SJSA1 (cell line): ENCODE measurements at regions not wholly inside any gene's neighbourhood (a gene's known extent, or its start where the extent isn't known, plus 50 kb on each side); places are given as distances from the start of the nearest gene placed in this dataset.

ENCODE experiments used
- DNase-seq, 2 experiments: peaks; one replicate each; pipeline ENCODE4 v3.0.0-alpha.2; 2015 to 2020; ENCODE audit warnings: low spot score in 2 of 2, low read depth in 1 of 2
- H3K27ac ChIP-seq: fragments of 250-450 bp; sonication (Bioruptor Pico); 2 replicates; pipeline ENCODE4 v1.5.1; 2020; ENCODE audit warnings: mild to moderate bottlenecking, moderate library complexity
- H3K27me3 ChIP-seq: fragments of 250-450 bp; sonication (Bioruptor Pico); replicated peaks from 2 replicates; pipeline ENCODE4 v1.5.1; 2020; ENCODE audit warnings: mild to moderate bottlenecking, moderate library complexity
- H3K36me3 ChIP-seq: fragments of 250-450 bp; sonication (Bioruptor Pico); 2 replicates; pipeline ENCODE4 v1.5.1; 2020; ENCODE audit warnings: mild to moderate bottlenecking
- H3K4me1 ChIP-seq: fragments of 250-450 bp; sonication (Bioruptor Pico); replicated peaks from 2 replicates; pipeline ENCODE4 v1.6.1; 2021; ENCODE audit warnings: mild to moderate bottlenecking
- H3K4me3 ChIP-seq: fragments of 250-450 bp; sonication (Bioruptor Pico); 2 replicates; pipeline ENCODE4 v1.5.1; 2020; ENCODE audit warnings: mild to moderate bottlenecking
- H3K9me3 ChIP-seq: fragments of 250-450 bp; sonication (Bioruptor Pico); replicated peaks from 2 replicates; pipeline ENCODE4 v1.5.1; 2020; ENCODE audit warnings: mild to moderate bottlenecking

DNA sequence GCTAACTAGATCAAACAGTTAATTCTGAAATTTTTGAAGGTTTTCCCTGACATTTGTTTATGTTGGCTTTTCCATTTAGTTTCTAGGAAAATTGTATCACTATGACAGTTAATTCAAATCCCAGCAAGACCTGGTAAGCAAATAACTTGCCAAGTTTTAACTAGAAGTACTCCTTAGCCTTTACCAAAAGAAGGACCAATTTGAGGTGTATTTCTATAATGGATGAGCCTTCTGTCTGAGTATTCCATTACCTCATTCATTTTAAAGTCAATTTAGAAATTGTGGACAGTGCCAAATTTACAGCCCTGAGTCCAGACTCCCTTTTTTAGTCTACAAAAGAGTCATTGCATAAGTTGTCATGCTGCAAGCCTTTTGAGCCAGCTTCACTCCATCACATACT, 687.6 kb downstream of the CETN3 start:
- Histone ChIP-seq H3K36me3 (no peaks in the 10 kb centered on the region), H3K27ac (no peak overlapping the region), H3K4me1 (no peaks in the 10 kb centered on the region), H3K9me3 (no peaks in the 10 kb centered on the region), H3K27me3 (no peaks in the 10 kb centered on the region), H3K4me3 (no peak overlapping the region)
- DNase-seq = no peak

DNA sequence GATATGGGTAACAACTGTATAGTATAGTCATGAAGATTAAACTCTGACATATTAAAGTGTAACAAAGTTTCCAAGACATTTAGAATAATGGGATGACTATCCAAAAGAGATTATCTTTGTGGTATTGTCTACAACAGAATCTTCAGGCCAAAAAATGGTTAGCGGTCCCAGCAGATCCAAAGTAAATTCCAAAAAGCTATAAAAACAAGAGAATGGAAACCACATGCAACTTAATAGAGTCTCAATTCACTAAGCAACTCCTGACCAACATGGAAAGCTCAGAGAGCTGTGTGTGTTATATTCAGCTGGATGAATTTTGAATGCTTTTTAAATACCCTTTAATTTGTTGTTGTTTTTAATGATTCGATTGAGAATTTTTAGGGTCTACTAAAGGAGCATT, 688.2 kb downstream of the CETN3 start:
- Histone ChIP-seq H3K9me3 (no peaks in the 10 kb centered on the region), H3K27me3 (no peaks in the 10 kb centered on the region), H3K27ac (no peak overlapping the region), H3K4me3 (no peak overlapping the region), H3K4me1 (no peaks in the 10 kb centered on the region), H3K36me3 (no peaks in the 10 kb centered on the region)
- no peak for DNase-seq

DNA sequence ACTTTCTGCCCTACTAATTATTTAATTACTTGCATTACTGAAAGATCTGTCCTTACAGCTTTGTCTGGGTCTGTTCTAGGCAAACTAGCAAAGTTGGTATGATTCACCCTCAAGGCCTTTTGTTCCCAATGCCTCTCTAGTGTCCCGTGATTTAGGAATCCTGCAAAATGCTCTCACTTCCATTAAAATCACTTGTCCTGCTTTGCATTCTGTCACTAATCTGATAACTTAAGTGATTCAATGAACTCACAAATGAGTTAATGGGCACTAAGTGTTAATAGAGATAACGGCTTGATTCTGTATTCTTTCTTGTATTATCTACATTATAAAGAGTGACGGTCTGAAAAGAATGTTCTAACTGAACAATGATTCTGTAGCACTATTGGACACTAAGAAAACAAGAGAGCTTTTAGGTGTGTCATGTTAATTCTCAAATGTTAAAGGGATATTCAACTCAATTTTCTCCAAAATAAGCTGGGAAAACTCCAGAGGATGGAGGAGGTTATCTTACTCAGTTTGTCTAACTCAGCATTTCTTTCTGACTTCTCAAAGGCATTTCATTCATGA, 697.3 kb downstream of the CETN3 start:
- DNase-seq = no peak
- Histone ChIP-seq H3K9me3 (no peaks in the 10 kb centered on the region), H3K4me3 (no peak overlapping the region), H3K27ac (no peak overlapping the region), H3K4me1 (no peaks in the 10 kb centered on the region), H3K27me3 (no peaks in the 10 kb centered on the region), H3K36me3 (no peaks in the 10 kb centered on the region)

DNA sequence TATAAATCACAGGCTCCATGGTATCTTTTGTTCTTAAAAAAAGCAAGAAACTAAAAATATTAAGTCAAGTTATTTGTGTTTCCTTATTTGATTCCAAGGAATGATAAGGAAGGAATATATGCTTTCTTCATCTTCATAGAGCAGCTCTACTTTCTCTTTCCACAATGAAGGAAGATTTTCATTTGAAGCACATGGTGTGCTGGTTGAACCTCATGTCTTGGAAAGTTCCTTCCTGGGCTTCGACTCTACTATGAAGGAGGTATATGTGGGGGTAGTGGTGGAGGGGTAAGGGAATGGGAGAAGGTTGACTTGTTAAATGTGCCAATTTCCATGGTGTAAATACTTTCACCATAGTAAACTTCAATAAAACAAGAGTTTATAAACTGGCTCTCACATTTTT, 698.0 kb downstream of the CETN3 start:
- no peak for DNase-seq
- no peaks in the 10 kb centered on the region for H3K27me3 ChIP-seq
- no peaks in the 10 kb centered on the region for H3K9me3 ChIP-seq
- no peak overlapping the region for H3K27ac ChIP-seq
- no peaks in the 10 kb centered on the region for H3K36me3 ChIP-seq
- no peaks in the 10 kb centered on the region for H3K4me1 ChIP-seq
- no peak overlapping the region for H3K4me3 ChIP-seq

DNA sequence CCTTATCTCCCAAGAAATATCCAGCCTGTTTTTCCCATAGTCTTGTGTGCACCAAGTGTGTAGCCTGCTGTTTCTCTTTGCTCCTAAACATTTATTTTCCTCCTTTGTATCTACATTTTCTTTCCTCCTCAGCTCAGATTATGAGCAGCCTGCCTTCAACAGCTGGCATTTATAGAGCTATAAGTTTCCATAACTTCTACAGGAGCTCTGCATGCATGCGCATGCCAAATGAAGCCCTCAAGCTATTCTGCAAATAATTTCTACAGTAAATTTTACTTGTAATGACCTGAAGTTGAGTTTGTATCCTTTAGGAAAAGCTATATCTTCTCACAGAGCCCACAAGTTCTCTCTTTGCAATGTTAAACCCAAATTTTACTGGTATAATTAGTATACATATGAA, 699.5 kb downstream of the CETN3 start:
- H3K27ac ChIP-seq = no peak overlapping the region
- H3K4me3 ChIP-seq = no peak overlapping the region
- DNase-seq = no peak
- H3K36me3 ChIP-seq = no peaks in the 10 kb centered on the region
- H3K9me3 ChIP-seq = no peaks in the 10 kb centered on the region
- H3K27me3 ChIP-seq = no peaks in the 10 kb centered on the region
- H3K4me1 ChIP-seq = no peaks in the 10 kb centered on the region

DNA sequence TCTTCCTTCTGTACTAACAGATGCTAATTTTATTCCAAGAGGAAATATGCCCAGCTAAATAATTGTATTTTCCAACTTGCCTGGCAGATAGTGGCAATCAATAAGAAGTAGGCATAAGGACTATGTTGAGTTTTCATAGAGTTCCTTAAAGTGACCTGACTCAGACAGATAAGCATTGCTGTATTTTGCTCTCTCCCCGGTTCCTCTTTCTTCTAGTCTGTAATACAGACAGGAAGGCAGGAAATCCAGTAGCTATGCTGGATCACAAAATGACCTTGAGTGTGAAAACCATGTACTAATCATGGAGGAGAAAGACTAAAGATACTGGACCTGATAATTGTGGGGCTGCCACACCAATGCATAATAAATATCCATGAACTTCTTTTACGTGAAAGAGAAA, 701.7 kb downstream of the CETN3 start:
- Histone ChIP-seq H3K36me3 (no peaks in the 10 kb centered on the region), H3K27ac (no peak overlapping the region), H3K27me3 (no peaks in the 10 kb centered on the region), H3K9me3 (no peaks in the 10 kb centered on the region), H3K4me3 (no peak overlapping the region), H3K4me1 (peaks cover 12% of the 10 kb centered on the region)
- DNase-seq = no peak

DNA sequence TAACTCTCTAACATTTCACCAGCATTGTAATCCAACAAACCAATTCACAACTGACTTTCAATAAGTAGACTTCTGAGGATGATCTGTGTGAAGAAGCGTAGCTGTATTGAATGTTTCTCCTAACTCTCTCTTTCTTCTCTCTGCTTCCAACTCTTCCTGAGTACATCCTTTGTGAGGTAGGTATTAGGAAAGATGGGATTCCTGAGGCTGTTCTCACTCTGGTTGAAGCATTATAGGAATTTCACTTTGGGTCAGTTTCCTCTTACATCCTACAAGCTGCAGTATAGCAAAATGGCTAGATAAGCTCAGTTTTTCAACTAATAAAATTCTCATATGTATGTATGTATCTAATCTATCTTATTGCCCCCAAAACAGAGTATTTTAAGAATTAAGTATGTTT, 702.8 kb downstream of the CETN3 start:
- no peak for DNase-seq
- H3K4me1 ChIP-seq = peaks cover 12% of the 10 kb centered on the region

DNA sequence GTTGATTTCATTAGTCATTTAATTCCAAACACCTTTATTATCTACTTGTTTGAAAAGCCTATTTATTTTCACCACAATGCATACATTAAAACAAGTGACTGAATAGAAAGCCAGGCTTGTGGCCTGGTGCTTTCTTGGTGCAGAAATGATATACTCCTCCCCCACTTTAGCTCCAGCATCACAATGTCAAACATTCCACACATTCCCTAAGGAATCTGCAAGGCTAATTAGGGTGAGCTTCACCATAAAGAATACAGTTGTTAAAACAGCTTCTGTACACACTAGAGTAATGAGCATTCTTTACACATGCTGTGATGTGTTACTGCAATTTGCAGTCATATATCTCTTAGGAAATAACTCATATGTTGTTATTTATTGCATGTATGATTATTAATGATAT, 705.7 kb downstream of the CETN3 start:
- peaks cover 12% of the 10 kb centered on the region for H3K4me1 ChIP-seq
- no peaks in the 10 kb centered on the region for H3K36me3 ChIP-seq
- 0 out of 2 replicates have a peak overlapping the region, but pooled peaks have one; percentile 6 for H3K27ac ChIP-seq
- H3K9me3 ChIP-seq = no peaks in the 10 kb centered on the region
- H3K4me3 ChIP-seq = no peak overlapping the region
- H3K27me3 ChIP-seq = no peaks in the 10 kb centered on the region
- peak; percentile 37 to 68 for DNase-seq

More for the DNA sequence above, 702.8 kb downstream of the CETN3 start:
- H3K36me3 ChIP-seq = no peaks in the 10 kb centered on the region
- no peak overlapping the region for H3K27ac ChIP-seq
- H3K27me3 ChIP-seq = no peaks in the 10 kb centered on the region
- H3K4me3 ChIP-seq = no peak overlapping the region
- H3K9me3 ChIP-seq = no peaks in the 10 kb centered on the region

DNA sequence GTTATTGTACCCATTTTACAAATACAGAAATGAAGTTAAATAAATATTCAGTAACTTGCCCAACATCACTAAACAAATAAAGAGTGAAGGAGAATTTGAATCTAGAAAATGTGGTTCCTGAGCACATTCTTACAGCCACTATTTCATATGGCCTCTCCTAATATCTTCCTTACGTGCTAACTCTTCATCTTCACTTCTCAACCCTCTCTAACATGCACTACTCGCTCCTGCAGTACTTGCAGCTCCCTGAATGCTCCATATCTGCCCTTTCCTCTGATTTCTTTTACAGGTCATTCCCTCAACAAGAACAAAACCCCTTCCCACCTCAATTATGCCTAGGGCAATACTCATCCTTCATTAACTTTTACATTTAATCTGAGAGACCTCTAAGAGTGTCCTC, 711.5 kb downstream of the CETN3 start:
- Histone ChIP-seq H3K4me3 (no peak overlapping the region), H3K27me3 (no peaks in the 10 kb centered on the region), H3K4me1 (no peaks in the 10 kb centered on the region; the same call in 1 of the 2 replicates), H3K36me3 (no peaks in the 10 kb centered on the region), H3K9me3 (no peaks in the 10 kb centered on the region), H3K27ac (no peak overlapping the region)
- no peak for DNase-seq

DNA sequence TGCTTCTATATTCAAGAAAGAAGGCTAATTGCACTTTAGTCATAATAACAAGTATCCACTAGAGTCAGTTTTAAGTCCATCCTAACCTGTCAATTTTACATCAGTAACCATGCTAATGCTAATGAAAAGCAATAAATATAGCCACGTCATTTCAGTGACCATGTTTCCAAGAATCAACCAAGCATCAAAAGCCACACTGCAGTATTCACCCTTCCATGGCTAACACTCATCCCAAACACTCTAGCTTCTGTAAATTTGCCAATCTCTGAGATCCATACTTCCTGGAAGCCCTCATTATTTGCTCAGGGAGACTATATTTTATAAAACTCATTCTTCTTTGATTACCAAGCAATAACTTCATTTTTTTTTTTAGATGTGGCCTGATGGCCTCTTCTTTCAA, 712.0 kb downstream of the CETN3 start:
- no peaks in the 10 kb centered on the region for H3K9me3 ChIP-seq
- no peaks in the 10 kb centered on the region for H3K27me3 ChIP-seq
- no peaks in the 10 kb centered on the region for H3K36me3 ChIP-seq
- no peaks in the 10 kb centered on the region for H3K4me1 ChIP-seq
- H3K27ac ChIP-seq = no peak overlapping the region
- no peak for DNase-seq
- H3K4me3 ChIP-seq = no peak overlapping the region

DNA sequence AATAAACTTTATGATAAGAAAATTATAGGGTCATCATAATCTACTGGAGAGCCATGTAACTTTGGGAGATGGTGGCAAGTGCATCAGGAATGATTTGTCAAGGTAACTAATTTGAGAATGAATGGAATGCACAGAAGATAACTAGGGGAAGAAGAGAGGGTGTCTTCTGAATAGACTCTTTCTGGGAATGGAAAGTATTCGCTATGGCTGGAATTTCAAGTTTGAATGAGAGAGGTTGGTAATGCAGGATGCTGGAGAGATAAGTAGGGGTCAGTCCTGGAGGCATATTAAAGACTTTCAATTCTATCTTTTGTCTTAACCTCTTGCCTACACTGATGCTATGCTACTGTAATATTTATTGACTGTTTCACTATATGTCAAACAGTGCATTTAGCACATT, 714.2 kb downstream of the CETN3 start:
- Histone ChIP-seq H3K27ac (no peak overlapping the region), H3K4me3 (no peak overlapping the region), H3K9me3 (no peaks in the 10 kb centered on the region), H3K4me1 (no peaks in the 10 kb centered on the region), H3K27me3 (no peaks in the 10 kb centered on the region), H3K36me3 (no peaks in the 10 kb centered on the region)
- no peak for DNase-seq

DNA sequence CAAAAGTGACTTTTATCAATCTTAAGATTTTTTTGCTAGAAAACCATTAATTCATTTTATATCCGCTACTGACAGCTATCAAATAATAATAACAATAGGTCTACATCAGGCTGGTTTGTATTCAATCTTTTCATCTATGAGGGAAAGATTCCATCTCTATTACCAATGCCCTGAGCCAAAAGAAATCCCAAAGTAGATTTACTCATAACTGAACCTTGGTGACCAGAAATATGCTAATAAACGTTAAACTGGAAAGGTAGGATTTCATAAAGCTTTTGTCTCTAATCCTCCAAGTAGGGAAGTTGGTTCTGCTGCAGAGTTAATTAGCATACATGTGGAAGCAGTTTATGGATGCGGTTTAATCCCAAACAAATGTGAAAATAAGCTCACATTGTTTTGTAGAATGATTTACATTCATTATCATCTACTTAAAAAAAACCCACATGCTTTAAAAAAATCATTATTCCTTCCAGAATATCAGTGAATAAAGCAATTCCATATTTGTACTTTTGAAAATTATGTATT, 715.5 kb downstream of the CETN3 start:
- Histone ChIP-seq H3K4me3 (no peak overlapping the region), H3K27ac (no peak overlapping the region), H3K9me3 (no peaks in the 10 kb centered on the region), H3K27me3 (no peaks in the 10 kb centered on the region), H3K36me3 (no peaks in the 10 kb centered on the region), H3K4me1 (no peaks in the 10 kb centered on the region)
- no peak for DNase-seq

DNA sequence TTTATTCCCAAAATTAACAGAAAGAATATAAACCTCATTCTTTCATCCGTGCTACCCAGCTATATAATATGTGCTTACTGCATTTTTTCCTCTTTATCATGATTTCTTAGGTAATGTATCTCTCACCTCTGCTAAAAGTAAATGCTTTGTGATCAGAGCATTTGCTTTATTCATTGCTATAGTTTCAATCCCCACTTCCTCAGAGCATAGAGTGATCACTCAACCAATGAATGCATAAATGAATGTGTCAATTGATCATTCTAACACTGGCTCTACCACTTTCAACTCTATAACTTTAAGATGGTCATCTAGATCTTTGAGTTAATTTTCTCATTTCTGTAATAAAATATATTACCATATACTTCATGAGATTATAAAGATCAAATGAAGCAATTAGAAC, 719.2 kb downstream of the CETN3 start:
- Histone ChIP-seq H3K4me1 (no peaks in the 10 kb centered on the region), H3K4me3 (no peak overlapping the region), H3K27me3 (no peaks in the 10 kb centered on the region), H3K36me3 (no peaks in the 10 kb centered on the region), H3K9me3 (no peaks in the 10 kb centered on the region), H3K27ac (no peak overlapping the region)
- DNase-seq = no peak

DNA sequence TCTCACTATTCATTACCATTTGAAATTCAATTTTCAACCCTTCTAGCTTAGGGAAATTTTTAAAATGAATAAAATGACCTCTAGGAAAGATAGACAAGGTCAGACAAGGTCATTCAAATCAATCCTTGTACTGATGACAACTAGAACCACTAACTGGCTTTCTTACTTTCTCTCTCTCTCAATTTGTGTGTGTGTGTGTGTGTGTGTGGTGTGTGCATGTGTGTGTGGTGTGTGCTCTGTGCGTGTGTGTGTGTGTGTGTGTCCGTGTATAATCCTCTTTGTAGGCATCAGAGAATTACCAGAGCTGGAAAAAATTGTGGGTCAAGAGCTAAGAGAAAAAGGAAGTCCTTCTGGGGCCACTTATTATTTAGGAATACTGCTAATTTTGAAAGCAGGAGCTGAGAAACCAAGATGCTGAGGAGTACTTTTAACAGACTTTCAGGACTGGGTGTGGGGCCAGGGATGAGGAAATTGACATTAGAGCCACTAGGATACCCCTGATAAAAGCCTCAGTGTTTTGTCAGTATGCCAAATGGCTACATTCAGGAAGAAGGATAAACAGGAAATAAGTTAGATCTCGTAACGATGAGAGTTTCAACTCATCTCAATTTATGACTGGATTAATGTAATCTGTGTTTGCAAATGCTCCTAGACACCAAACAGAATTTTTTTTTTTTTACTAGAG, 723.3 kb downstream of the CETN3 start:
- no peaks in the 10 kb centered on the region for H3K4me1 ChIP-seq
- H3K27ac ChIP-seq = no peak overlapping the region
- no peaks in the 10 kb centered on the region for H3K27me3 ChIP-seq
- H3K4me3 ChIP-seq = no peak overlapping the region
- no peak for DNase-seq
- H3K9me3 ChIP-seq = no peaks in the 10 kb centered on the region
- no peaks in the 10 kb centered on the region for H3K36me3 ChIP-seq

DNA sequence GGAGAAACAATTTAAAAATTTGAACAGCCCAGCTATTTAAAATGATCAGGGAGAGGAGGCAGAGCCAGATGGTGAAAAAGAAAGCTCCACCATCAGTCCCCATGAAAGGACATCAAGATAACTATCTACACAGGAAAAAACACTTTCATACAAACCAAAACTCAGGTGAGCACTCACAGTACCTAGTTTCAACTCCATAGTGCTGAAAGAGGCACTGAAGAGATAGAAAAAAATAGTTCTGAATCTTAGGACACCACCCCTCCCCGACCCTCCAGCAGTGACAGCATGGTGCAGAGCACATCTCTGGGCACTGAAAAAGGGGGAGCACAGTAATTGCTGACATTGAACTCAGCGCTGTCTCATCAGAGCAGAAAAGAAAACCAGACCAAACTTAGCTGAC, 732.9 kb downstream of the CETN3 start:
- no peak for DNase-seq
- Histone ChIP-seq H3K4me1 (no peaks in the 10 kb centered on the region), H3K27ac (no peak overlapping the region), H3K4me3 (no peak overlapping the region), H3K27me3 (no peaks in the 10 kb centered on the region), H3K9me3 (no peaks in the 10 kb centered on the region), H3K36me3 (no peaks in the 10 kb centered on the region)
